ENCODE measurements at regions not wholly inside any gene's neighbourhood (a gene's known extent, or its start where the extent isn't known, plus 50 kb on each side); places are given as distances from the start of the nearest gene placed in this dataset.

DNA sequence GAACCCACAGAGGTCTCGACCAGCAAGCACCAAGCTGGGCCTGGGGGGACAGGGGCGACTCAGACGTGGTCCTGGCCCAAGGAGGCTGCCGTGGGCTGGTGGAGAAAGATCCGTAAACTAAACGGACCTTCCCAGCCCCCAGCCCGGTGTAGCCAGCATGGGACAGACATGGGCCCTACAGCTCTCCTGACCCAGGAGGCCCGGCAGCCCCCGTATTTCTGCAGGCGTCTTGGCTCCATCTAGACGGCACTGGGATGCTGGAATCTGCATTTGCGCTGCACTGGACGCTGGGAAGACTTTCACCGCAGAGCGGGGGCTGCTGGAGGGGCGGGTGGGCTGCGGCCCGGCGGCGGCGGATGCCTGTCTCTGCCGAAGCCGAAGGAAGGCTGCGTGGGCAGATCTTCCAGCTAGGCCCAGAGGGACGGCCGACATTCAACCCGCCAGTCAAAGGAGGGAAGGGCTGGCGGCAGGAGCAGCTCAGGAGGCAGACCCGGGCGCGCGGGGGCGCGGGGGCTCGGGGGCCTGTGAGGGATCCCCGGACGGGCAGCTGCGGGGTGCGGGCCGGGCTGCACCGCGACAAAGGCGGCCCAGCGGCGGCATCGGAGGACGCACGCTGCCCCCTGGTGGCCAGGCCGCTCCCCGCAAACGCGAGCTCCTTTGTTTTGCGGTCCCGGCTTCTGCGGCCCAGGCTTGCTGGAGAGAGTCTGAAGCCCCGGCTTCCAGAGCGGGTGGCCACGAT is 266.2 kb downstream of the NSG2 start:
- H3K4me1 Mint-ChIP-seq (ENCODE audit: unreplicated experiment) = peaks cover 6% of the 10 kb centered on the region
- H3K27me3 Mint-ChIP-seq (ENCODE audit: unreplicated experiment) = peaks cover 5% of the 10 kb centered on the region
- DNase-seq (ENCODE audit: low spot score) = peak; percentile 89

DNA sequence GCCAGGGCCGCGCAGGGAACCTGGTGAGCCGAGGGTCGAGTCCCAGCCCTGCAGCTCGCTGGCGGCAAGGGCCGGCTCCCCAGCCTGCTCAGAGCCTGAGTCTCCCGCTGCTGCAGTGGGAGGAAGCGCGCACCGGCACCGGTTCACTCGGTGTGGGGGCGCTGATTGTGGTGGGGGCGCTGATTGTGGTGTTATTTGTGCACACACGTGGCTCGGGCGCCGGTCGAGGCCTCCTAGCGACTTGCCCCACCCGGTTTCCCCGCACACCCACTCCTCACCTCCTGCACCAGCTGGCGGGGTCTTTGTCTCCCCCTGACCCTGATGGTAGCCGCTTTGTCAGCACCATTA is 266.7 kb downstream of the NSG2 start:
- Mint-ChIP-seq H3K4me1 (ENCODE audit: unreplicated experiment) (peaks cover 6% of the 10 kb centered on the region), H3K36me3 (ENCODE audit: low read depth, unreplicated experiment) (no peaks in the 10 kb centered on the region), H3K27ac (ENCODE audit: unreplicated experiment) (no peak overlapping the region), H3K9me3 (ENCODE audit: unreplicated experiment) (no peaks in the 10 kb centered on the region), H3K4me3 (ENCODE audit: unreplicated experiment) (no peak overlapping the region), H3K27me3 (ENCODE audit: unreplicated experiment) (peaks cover 5% of the 10 kb centered on the region)
- DNase-seq (ENCODE audit: low spot score) = no peak
- TF ChIP-seq, protein P1, sequence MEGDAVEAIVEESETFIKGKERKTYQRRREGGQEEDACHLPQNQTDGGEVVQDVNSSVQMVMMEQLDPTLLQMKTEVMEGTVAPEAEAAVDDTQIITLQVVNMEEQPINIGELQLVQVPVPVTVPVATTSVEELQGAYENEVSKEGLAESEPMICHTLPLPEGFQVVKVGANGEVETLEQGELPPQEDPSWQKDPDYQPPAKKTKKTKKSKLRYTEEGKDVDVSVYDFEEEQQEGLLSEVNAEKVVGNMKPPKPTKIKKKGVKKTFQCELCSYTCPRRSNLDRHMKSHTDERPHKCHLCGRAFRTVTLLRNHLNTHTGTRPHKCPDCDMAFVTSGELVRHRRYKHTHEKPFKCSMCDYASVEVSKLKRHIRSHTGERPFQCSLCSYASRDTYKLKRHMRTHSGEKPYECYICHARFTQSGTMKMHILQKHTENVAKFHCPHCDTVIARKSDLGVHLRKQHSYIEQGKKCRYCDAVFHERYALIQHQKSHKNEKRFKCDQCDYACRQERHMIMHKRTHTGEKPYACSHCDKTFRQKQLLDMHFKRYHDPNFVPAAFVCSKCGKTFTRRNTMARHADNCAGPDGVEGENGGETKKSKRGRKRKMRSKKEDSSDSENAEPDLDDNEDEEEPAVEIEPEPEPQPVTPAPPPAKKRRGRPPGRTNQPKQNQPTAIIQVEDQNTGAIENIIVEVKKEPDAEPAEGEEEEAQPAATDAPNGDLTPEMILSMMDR (IDR thresholded peaks at IDR 0.05; ENCODE audit: unreplicated experiment) = peak; percentile 46

More for the DNA sequence above, 266.2 kb downstream of the NSG2 start:
- Mint-ChIP-seq H3K36me3 (ENCODE audit: low read depth, unreplicated experiment) (no peaks in the 10 kb centered on the region), H3K27ac (ENCODE audit: unreplicated experiment) (no peak overlapping the region), H3K9me3 (ENCODE audit: unreplicated experiment) (no peaks in the 10 kb centered on the region), H3K4me3 (ENCODE audit: unreplicated experiment) (no peak overlapping the region)
- TF ChIP-seq, protein P1 (IDR thresholded peaks at IDR 0.05; ENCODE audit: unreplicated experiment) = peak; percentile 100

DNA sequence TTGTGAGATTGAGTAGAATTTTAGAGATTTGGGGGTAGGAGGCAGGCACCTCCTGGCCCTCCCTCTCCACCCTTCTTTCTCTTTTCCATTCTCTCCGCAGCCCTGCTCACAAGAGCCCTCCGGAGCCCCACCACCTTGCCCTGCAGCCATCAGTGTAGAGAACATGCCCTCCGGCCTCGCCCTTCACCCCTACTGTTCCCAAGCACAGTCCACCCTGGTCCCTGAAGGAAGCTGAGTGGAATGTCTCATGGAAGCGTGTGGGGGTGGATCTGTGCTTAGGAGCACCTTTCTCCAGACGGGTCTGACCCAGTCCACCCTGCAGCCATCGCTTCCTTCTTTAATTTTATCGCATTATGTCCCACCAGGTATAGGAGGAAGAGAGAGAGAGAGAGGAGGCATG is 267.1 kb downstream of the NSG2 start:
- peaks cover 6% of the 10 kb centered on the region for H3K4me1 Mint-ChIP-seq (ENCODE audit: unreplicated experiment)
- no peaks in the 10 kb centered on the region for H3K9me3 Mint-ChIP-seq (ENCODE audit: unreplicated experiment)
- peaks cover 5% of the 10 kb centered on the region for H3K27me3 Mint-ChIP-seq (ENCODE audit: unreplicated experiment)
- no peak for DNase-seq (ENCODE audit: low spot score)
- H3K27ac Mint-ChIP-seq (ENCODE audit: unreplicated experiment) = no peak overlapping the region
- TF ChIP-seq, protein P1 (IDR thresholded peaks at IDR 0.05; ENCODE audit: unreplicated experiment) = no peak
- no peaks in the 10 kb centered on the region for H3K36me3 Mint-ChIP-seq (ENCODE audit: low read depth, unreplicated experiment)
- H3K4me3 Mint-ChIP-seq (ENCODE audit: unreplicated experiment) = no peak overlapping the region

DNA sequence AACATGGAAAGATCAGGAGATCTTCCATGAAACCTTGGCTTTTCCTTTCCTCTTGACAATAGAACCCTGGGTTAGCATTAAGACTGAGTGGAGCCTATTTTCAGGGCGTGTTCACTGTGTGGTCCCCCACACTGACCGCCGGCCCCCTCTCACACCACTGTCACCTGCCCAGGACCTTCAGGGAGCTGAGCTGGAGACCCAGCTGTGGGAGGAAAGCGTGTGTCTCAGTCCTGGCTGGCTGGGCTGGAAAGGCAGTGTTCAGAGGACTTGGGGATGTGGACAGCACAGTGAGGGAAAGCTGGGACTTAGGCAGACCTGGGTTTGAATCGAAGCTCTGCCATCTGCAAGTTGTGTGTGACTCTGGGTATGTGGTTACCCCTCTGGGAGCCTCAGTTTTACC is 268.1 kb downstream of the NSG2 start:
- Mint-ChIP-seq H3K36me3 (ENCODE audit: low read depth, unreplicated experiment) (no peaks in the 10 kb centered on the region), H3K9me3 (ENCODE audit: unreplicated experiment) (no peaks in the 10 kb centered on the region), H3K27me3 (ENCODE audit: unreplicated experiment) (peaks cover 5% of the 10 kb centered on the region), H3K4me1 (ENCODE audit: unreplicated experiment) (peaks cover 6% of the 10 kb centered on the region), H3K27ac (ENCODE audit: unreplicated experiment) (no peak overlapping the region), H3K4me3 (ENCODE audit: unreplicated experiment) (no peak overlapping the region)
- TF ChIP-seq, protein P1 (IDR thresholded peaks at IDR 0.05; ENCODE audit: unreplicated experiment) = no peak
- no peak for DNase-seq (ENCODE audit: low spot score)

DNA sequence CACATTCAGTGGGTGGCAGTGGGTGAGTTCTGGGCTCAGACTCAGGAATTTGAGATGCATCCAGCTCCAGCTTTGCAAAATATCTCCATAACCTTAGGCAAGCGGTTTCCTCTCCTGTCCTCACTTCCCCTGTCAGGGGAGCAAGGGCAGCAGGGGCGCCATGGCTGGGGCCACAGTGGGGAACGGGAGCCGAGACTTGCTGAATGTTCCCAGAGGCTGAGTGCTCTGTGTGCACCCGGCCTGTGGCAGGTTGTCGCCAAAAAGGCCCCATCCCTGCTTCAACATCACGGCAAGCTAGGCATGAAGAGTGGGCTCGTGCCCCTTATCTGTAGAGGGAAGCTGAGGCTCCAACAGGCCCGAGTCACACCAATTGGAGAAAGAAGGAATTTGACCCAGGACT is 268.8 kb downstream of the NSG2 start:
- TF ChIP-seq, protein P1 (IDR thresholded peaks at IDR 0.05; ENCODE audit: unreplicated experiment) = no peak
- H3K9me3 Mint-ChIP-seq (ENCODE audit: unreplicated experiment) = no peaks in the 10 kb centered on the region
- no peaks in the 10 kb centered on the region for H3K36me3 Mint-ChIP-seq (ENCODE audit: low read depth, unreplicated experiment)
- DNase-seq (ENCODE audit: low spot score) = no peak
- no peak overlapping the region for H3K27ac Mint-ChIP-seq (ENCODE audit: unreplicated experiment)
- H3K27me3 Mint-ChIP-seq (ENCODE audit: unreplicated experiment) = peaks cover 5% of the 10 kb centered on the region
- H3K4me1 Mint-ChIP-seq (ENCODE audit: unreplicated experiment) = peaks cover 6% of the 10 kb centered on the region
- H3K4me3 Mint-ChIP-seq (ENCODE audit: unreplicated experiment) = no peak overlapping the region
